Liver (tissue), 3 donors: ENCODE measurements at regions not wholly inside any gene's neighbourhood (a gene's known extent, or its start where the extent isn't known, plus 50 kb on each side); places are given as distances from the start of the nearest gene placed in this dataset.

ENCODE experiments used
- JUND ChIP-seq, 2 donors: IDR thresholded peaks; 2 replicates each; pipeline ENCODE4 v1.6.1; 2016; ENCODE audit warnings: antibody characterized with exemption in 2 of 2
- TF ChIP-seq, protein P1 (sequence below): fragments of 150-350 bp; IDR thresholded peaks from 2 replicates; pipeline ENCODE4 v1.5.1; 2017; ENCODE audit warnings: improper control_type of control experiment, low read depth, low read length; ENCODE audit not compliant: missing input control
- donor health status: healthy.
- donor health status: healthy.

DNA sequence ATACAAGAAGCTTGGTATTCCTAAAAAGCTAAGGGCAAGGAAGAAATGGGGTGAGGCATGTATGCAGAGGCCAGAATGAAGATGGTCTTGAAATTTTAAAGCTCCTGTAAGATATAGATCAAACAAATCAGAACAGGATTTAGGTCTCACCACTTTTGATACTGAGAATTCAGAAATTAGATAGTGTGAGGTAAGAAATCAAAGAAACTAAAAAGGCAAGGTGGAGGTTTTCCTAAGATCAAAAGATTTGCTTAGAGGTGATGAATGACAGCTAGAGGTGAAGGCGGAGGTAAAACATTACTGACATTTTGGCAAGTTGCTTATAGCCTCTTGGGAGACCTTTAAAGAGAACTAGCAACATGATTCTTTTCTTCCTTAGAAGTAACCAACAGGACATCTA, 225.2 kb upstream of the SGK1 start:
- TF ChIP-seq JUND (IDR thresholded peaks at IDR 0.05), result no peak
- TF ChIP-seq, protein P1, sequence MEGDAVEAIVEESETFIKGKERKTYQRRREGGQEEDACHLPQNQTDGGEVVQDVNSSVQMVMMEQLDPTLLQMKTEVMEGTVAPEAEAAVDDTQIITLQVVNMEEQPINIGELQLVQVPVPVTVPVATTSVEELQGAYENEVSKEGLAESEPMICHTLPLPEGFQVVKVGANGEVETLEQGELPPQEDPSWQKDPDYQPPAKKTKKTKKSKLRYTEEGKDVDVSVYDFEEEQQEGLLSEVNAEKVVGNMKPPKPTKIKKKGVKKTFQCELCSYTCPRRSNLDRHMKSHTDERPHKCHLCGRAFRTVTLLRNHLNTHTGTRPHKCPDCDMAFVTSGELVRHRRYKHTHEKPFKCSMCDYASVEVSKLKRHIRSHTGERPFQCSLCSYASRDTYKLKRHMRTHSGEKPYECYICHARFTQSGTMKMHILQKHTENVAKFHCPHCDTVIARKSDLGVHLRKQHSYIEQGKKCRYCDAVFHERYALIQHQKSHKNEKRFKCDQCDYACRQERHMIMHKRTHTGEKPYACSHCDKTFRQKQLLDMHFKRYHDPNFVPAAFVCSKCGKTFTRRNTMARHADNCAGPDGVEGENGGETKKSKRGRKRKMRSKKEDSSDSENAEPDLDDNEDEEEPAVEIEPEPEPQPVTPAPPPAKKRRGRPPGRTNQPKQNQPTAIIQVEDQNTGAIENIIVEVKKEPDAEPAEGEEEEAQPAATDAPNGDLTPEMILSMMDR, result no peak
